Hepatocyte (in vitro differentiated cells): ENCODE measurements at regions not wholly inside any gene's neighbourhood (a gene's known extent, or its start where the extent isn't known, plus 50 kb on each side); places are given as distances from the start of the nearest gene placed in this dataset.

Source experiments
- DNase-seq: peaks from one replicate; pipeline ENCODE4 v3.0.0-alpha.2; 2016; ENCODE audit warnings: low spot score
- H2AFZ ChIP-seq: fragments of 200-600 bp; sonication (generic); 2 replicates; pipeline ENCODE4 v1.6.0; 2016; ENCODE audit warnings: antibody characterized with exemption, mild to moderate bottlenecking
- H3K27ac ChIP-seq: fragments of 200-600 bp; sonication (generic); 2 replicates; pipeline ENCODE4 v1.5.1; 2016; ENCODE audit warnings: mild to moderate bottlenecking
- H3K27me3 ChIP-seq: fragments of 200-600 bp; sonication (generic); 2 replicates; pipeline ENCODE4 v1.6.1; 2016
- H3K36me3 ChIP-seq: fragments of 200-600 bp; sonication (generic); replicated peaks from 2 replicates; pipeline ENCODE4 v1.5.1; 2016; ENCODE audit warnings: low read depth; ENCODE audit not compliant: insufficient read depth
- H3K4me1 ChIP-seq: fragments of 200-600 bp; sonication (generic); 2 replicates; pipeline ENCODE4 v1.5.1; 2016; ENCODE audit warnings: mild to moderate bottlenecking, moderate library complexity; ENCODE audit not compliant: insufficient read depth
- H3K4me2 ChIP-seq: fragments of 200-600 bp; sonication (generic); 2 replicates; pipeline ENCODE4 v1.6.0; 2016
- H3K4me3 ChIP-seq: fragments of 200-600 bp; sonication (generic); 2 replicates; pipeline ENCODE4 v1.5.1; 2016; ENCODE audit warnings: mild to moderate bottlenecking
- H3K79me2 ChIP-seq: fragments of 200-600 bp; sonication (generic); 2 replicates; pipeline ENCODE4 v1.6.0; 2017; ENCODE audit warnings: mild to moderate bottlenecking
- H3K9me2 ChIP-seq: fragments of 200-600 bp; sonication (generic); replicated peaks from 2 replicates; pipeline ENCODE4 v1.6.0; 2017; ENCODE audit warnings: mild to moderate bottlenecking; ENCODE audit not compliant: insufficient read depth
- H3K9me3 ChIP-seq: fragments of 200-600 bp; sonication (generic); 2 replicates; pipeline ENCODE4 v1.5.1; 2016; ENCODE audit warnings: low read depth, mild to moderate bottlenecking
- H4K20me1 ChIP-seq: fragments of 200-600 bp; sonication (generic); 2 replicates; pipeline ENCODE4 v1.6.0; 2016; ENCODE audit warnings: mild to moderate bottlenecking; ENCODE audit not compliant: insufficient read depth, poor library complexity, severe bottlenecking
- CTCF ChIP-seq: fragments of 200-600 bp; sonication (generic); IDR thresholded peaks from 2 replicates; pipeline ENCODE4 v1.5.1; 2016; ENCODE audit warnings: antibody characterized with exemption, mild to moderate bottlenecking; ENCODE audit not compliant: poor library complexity
- EZH2 ChIP-seq: fragments of 200-600 bp; sonication (generic); IDR thresholded peaks from 2 replicates; pipeline ENCODE4 v1.6.1; 2016; ENCODE audit warnings: antibody characterized with exemption, mild to moderate bottlenecking, borderline replicate concordance
- EZH2phosphoT487 ChIP-seq: fragments of 200-600 bp; sonication (generic); IDR thresholded peaks from one replicate; pipeline ENCODE4 v1.6.1; 2018; ENCODE audit warnings: antibody characterized with exemption, mild to moderate bottlenecking, low read depth, moderate library complexity; ENCODE audit not compliant: unreplicated experiment, severe bottlenecking
- WGBS: methylation state at CpG from one replicate; pipeline ENCODE4 v1.1.6; 2016; ENCODE audit warnings: low lambda C conversion rate; ENCODE audit errors: missing lambda C conversion rate; 5-methylcytosine and 5-hydroxymethylcytosine counted together

DNA sequence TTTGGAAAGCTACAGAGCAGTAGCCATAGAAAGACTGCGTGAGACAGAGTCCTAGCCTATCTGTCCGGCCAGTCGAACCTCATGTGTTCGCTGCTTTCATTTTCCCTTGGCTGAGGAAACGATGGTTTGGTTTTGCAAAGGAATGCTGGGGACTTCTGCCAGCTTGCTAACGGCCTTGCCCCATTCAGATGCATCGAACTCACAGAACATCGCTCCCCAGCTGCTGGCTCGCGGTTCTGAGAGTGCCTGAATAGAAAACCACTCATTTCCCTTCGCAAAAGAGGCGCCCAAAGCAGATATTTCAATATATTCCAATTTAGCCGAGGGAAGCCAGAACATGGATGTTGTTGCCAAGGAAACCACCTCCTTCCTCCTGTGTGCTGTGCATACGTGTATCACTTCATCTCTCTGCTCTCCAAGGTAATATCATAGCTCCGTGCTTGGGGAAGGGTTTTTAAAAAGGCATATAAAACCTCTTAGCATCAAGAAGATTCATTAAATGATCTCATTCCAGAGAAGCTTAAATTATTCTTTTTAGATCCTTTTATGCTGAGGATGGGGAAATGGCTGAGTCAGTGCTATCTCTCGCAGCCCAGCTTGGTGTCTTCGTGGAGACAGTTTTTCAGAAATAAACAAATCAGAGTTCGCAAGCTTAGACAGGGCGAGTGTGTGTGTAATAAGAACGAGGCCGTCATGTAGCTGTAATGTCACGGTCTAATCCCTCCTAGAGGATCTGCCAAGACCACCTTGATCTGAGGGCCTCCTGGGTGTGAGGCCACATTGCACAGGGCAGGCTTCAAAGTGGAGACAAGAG lies 215.2 kb downstream of the RPS24 start:
- Histone ChIP-seq H3K79me2 (no peaks in the 10 kb centered on the region), H3K4me1 (peaks cover 15% of the 10 kb centered on the region), H3K27me3 (no peaks in the 10 kb centered on the region), H3K9me2 (no peaks in the 10 kb centered on the region), H3K4me3 (no peak overlapping the region), H3K4me2 (peak overlapping the region; percentile 15), H3K36me3 (no peaks in the 10 kb centered on the region), H4K20me1 (no peaks in the 10 kb centered on the region), H3K9me3 (no peaks in the 10 kb centered on the region), H3K27ac (peak overlapping the region; percentile 57), H2AFZ (no peak overlapping the region)
- DNase-seq, result peak; percentile 29
- TF ChIP-seq EZH2 (no peak), CTCF (no peak), EZH2phosphoT487 (no peak)
- WGBS, result 70% methylated on average over 22 of the region's 22 CpGs

GRCh38 chr10:78249690-78250089 lies 216.0 kb downstream of the RPS24 start:
- H3K4me3 ChIP-seq, result no peak overlapping the region
- WGBS, result 93% methylated on average over 3 of the region's 3 CpGs
- no peaks in the 10 kb centered on the region for H3K9me2 ChIP-seq
- peaks cover 15% of the 10 kb centered on the region for H3K4me1 ChIP-seq
- H3K4me2 ChIP-seq, result no peak overlapping the region
- peak overlapping the region; percentile 57 for H3K27ac ChIP-seq
- DNase-seq, result no peak
- H3K79me2 ChIP-seq, result no peaks in the 10 kb centered on the region
- H3K27me3 ChIP-seq, result no peaks in the 10 kb centered on the region
- H3K9me3 ChIP-seq, result no peaks in the 10 kb centered on the region
- H4K20me1 ChIP-seq, result no peaks in the 10 kb centered on the region
- TF ChIP-seq EZH2 (no peak), EZH2phosphoT487 (no peak), CTCF (no peak)
- H2AFZ ChIP-seq, result no peak overlapping the region
- H3K36me3 ChIP-seq, result no peaks in the 10 kb centered on the region

- H4K20me1 ChIP-seq, result no peaks in the 10 kb centered on the region
- no peaks in the 10 kb centered on the region for H3K9me3 ChIP-seq
- WGBS, result 93% methylated on average over 8 of the region's 8 CpGs
- H3K4me3 ChIP-seq, result no peak overlapping the region
- no peaks in the 10 kb centered on the region for H3K27me3 ChIP-seq
- TF ChIP-seq CTCF (no peak), EZH2 (no peak), EZH2phosphoT487 (no peak)
- no peaks in the 10 kb centered on the region for H3K36me3 ChIP-seq
- no peaks in the 10 kb centered on the region for H3K9me2 ChIP-seq
- H3K27ac ChIP-seq, result no peak overlapping the region
- peaks cover 15% of the 10 kb centered on the region for H3K4me1 ChIP-seq
- no peak overlapping the region for H2AFZ ChIP-seq
- H3K4me2 ChIP-seq, result no peak overlapping the region
- no peak for DNase-seq
- no peaks in the 10 kb centered on the region for H3K79me2 ChIP-seq
These were observed 216.8 kb downstream of the RPS24 start for GRCh38 chr10:78250313-78251015.
